Right lobe of liver (tissue), 6 donors: ENCODE measurements at regions not wholly inside any gene's neighbourhood (a gene's known extent, or its start where the extent isn't known, plus 50 kb on each side); places are given as distances from the start of the nearest gene placed in this dataset.

Source experiments
- ATAC-seq, 4 donors: fragments of 200-7000 bp; cut with Tn5 transposase; one replicate each; pipeline ENCODE4 v1.9.1; 2020; ENCODE audit warnings: mild to moderate bottlenecking in 4 of 4, moderate library complexity in 4 of 4
- DNase-seq, 3 donors: peaks; one replicate each; pipeline ENCODE4 v3.0.0-alpha.2; 2020
- H3K27ac ChIP-seq, 3 donors: fragments of 200-600 bp; one replicate each; pipeline ENCODE4 v1.8.0; 2022
- H3K27me3 ChIP-seq, 2 donors: fragments of 200-600 bp; one replicate each; pipeline ENCODE4 v1.8.0; 2022
- H3K36me3 ChIP-seq, 4 donors: fragments of 200-600 bp; sonication (generic) in 1 of 4; one replicate each; pipeline versions ENCODE4 v1.5.1 to v1.8.0; 2017 to 2022; ENCODE audit warnings: control low read depth in 1 of 4
- H3K4me1 ChIP-seq, 4 donors: fragments of 200-600 bp; sonication (generic) in 1 of 4; one replicate each; pipeline versions ENCODE4 v1.5.1 to v1.8.0; 2017 to 2022; ENCODE audit warnings: control low read depth in 1 of 4
- H3K4me3 ChIP-seq, 3 donors: fragments of 200-600 bp; one replicate each; pipeline ENCODE4 v1.8.0; 2022
- H3K9me3 ChIP-seq, 4 donors: fragments of 200-600 bp; sonication (generic) in 1 of 4; one replicate each; pipeline versions ENCODE4 v1.5.1 to v1.8.0; 2017 to 2022; ENCODE audit warnings: control low read depth in 1 of 4
- CTCF ChIP-seq, 4 donors: fragments of 200-600 bp in 3 of 4; fragments of 450-650 bp in 1 of 4; IDR thresholded peaks; one replicate each; pipeline versions ENCODE4 v1.5.1 to v1.8.0; 2016 to 2022; ENCODE audit warnings: antibody characterized with exemption in 4 of 4, mild to moderate bottlenecking in 2 of 4
- POLR2A ChIP-seq: fragments of 450-650 bp; IDR thresholded peaks from one replicate; pipeline ENCODE4 v1.6.1; 2017; ENCODE audit warnings: antibody characterized with exemption, mild to moderate bottlenecking
- WGBS: methylation state at CpG from one replicate; pipeline ENCODE4 v1.1.6; 2018; ENCODE audit warnings: low coverage, low lambda C conversion rate; ENCODE audit not compliant: insufficient coverage; ENCODE audit errors: missing lambda C conversion rate; 5-methylcytosine and 5-hydroxymethylcytosine counted together
- intact Hi-C, 2 donors: fragments of 100-400 bp; cut with DNase I; formaldehyde crosslinking; loops; one replicate each; pipeline versions ENCODE4 v1.11.2 to v1.14.1; 2022
- donor health status: DM: no; HTN: yes; CAD: no.
- donor health status: DM: no; HTN: no; CAD: no.
- donor health status: DM: no; HTN: no; CAD: no.
- donor health status: DM: no; HTN: yes; CAD: no.
- donor health status: DM: no; HTN: yes; CAD: no.

GRCh38 chr4:122203407-122203806 lies 51.3 kb downstream of the BLTP1 start:
- 100% methylated on average over 1 of the region's 1 CpG for WGBS
- H3K27me3 ChIP-seq = no peaks in the 10 kb centered on the region
- intact Hi-C loops = no loop called here
- no peak overlapping the region for H3K27ac ChIP-seq
- peaks cover 0 to 40% (median 7%) of the 10 kb centered on the region in 4 donors for H3K36me3 ChIP-seq
- ATAC-seq (no peak), DNase-seq (no peak)
- H3K9me3 ChIP-seq = no peaks in the 10 kb centered on the region
- peaks cover 0 to 6% (median 0%) of the 10 kb centered on the region in 4 donors for H3K4me1 ChIP-seq
- no peak overlapping the region for H3K4me3 ChIP-seq
- TF ChIP-seq CTCF (IDR thresholded peaks at IDR 0.05) (no peak), POLR2A (no peak)

GRCh38 chr4:122205687-122206086 lies 53.6 kb downstream of the BLTP1 start:
- intact Hi-C loops = no loop called here
- Histone ChIP-seq H3K27ac (no peak overlapping the region), H3K4me3 (no peak overlapping the region), H3K27me3 (no peaks in the 10 kb centered on the region), H3K9me3 (no peaks in the 10 kb centered on the region), H3K36me3 (peaks cover 0 to 39% (median 9%) of the 10 kb centered on the region in 4 donors), H3K4me1 (peaks cover 0 to 6% (median 0%) of the 10 kb centered on the region in 4 donors)
- no peak for DNase-seq
- WGBS = 33% methylated on average over 1 of the region's 1 CpG
- TF ChIP-seq CTCF (IDR thresholded peaks at IDR 0.05) (peak in 1 of 4 donors; percentile 10), POLR2A (no peak)
- peak; percentile 32 to 48 (median 39) for ATAC-seq

GRCh38 chr4:122212880-122213279 lies 60.7 kb downstream of the BLTP1 start:
- Histone ChIP-seq H3K9me3 (no peaks in the 10 kb centered on the region), H3K27me3 (no peaks in the 10 kb centered on the region), H3K36me3 (peaks cover 0 to 35% (median 6%) of the 10 kb centered on the region in 4 donors), H3K4me3 (no peak overlapping the region), H3K4me1 (no peaks in the 10 kb centered on the region), H3K27ac (no peak overlapping the region)
- WGBS = 80% methylated on average over 3 of the region's 3 CpGs
- TF ChIP-seq CTCF (IDR thresholded peaks at IDR 0.05) = no peak
- TF ChIP-seq POLR2A = no peak
- ATAC-seq = no peak
- intact Hi-C loops = no loop called here
- DNase-seq = no peak

- Histone ChIP-seq H3K27me3 (no peaks in the 10 kb centered on the region), H3K4me1 (no peaks in the 10 kb centered on the region), H3K9me3 (no peaks in the 10 kb centered on the region), H3K36me3 (peaks cover 0 to 6% (median 5%) of the 10 kb centered on the region in 4 donors), H3K27ac (no peak overlapping the region), H3K4me3 (no peak overlapping the region)
- DNase-seq = no peak
- 31% methylated on average over 1 of the region's 1 CpG for WGBS
- intact Hi-C loops = no loop called here
- no peak for ATAC-seq
- TF ChIP-seq CTCF (IDR thresholded peaks at IDR 0.05) = peak in 3 of 4 donors; percentile 6 to 18 (median 12)
- no peak for TF ChIP-seq POLR2A
Observed at GRCh38 chr4:122218762-122219161, 66.6 kb downstream of the BLTP1 start.

GRCh38 chr4:122219356-122219755 lies 67.2 kb downstream of the BLTP1 start:
- WGBS = 86% methylated on average over 2 of the region's 2 CpGs
- DNase-seq (no peak), ATAC-seq (no peak)
- Histone ChIP-seq H3K27ac (no peak overlapping the region), H3K9me3 (no peaks in the 10 kb centered on the region), H3K4me1 (no peaks in the 10 kb centered on the region), H3K4me3 (no peak overlapping the region), H3K27me3 (no peaks in the 10 kb centered on the region), H3K36me3 (peaks cover 0 to 9% (median 5%) of the 10 kb centered on the region in 4 donors)
- intact Hi-C loops = no loop called here
- TF ChIP-seq POLR2A = no peak
